WTC11 (cell line): ENCODE measurements at regions not wholly inside any gene's neighbourhood (a gene's known extent, or its start where the extent isn't known, plus 50 kb on each side); places are given as distances from the start of the nearest gene placed in this dataset.

ENCODE experiments used
- ATF3 ChIP-seq: sonication (generic); formaldehyde crosslinking; conservative IDR thresholded peaks from 2 replicates; pipeline ENCODE4 v1.8.1; 2022; ENCODE audit warnings: mild to moderate bottlenecking, missing genetic modification reagents
- CTCF ChIP-seq: fragments of 200-600 bp; IDR thresholded peaks from 2 replicates; pipeline ENCODE4 v1.8.0; 2022; ENCODE audit warnings: antibody characterized with exemption
- E2F4 ChIP-seq: sonication (generic); formaldehyde crosslinking; IDR thresholded peaks from 2 replicates; pipeline ENCODE4 v1.8.1; 2022; ENCODE audit warnings: low read depth, mild to moderate bottlenecking, moderate library complexity, missing genetic modification reagents, borderline replicate concordance
- ETV6 ChIP-seq: sonication (generic); formaldehyde crosslinking; IDR thresholded peaks from 2 replicates; pipeline ENCODE4 v1.8.1; 2022; ENCODE audit warnings: mild to moderate bottlenecking, missing genetic modification reagents
- HMGXB4 ChIP-seq: sonication (generic); formaldehyde crosslinking; IDR thresholded peaks from 2 replicates; pipeline ENCODE4 v1.8.1; 2023; ENCODE audit warnings: mild to moderate bottlenecking, moderate library complexity, missing genetic modification reagents
- IRF2 ChIP-seq: sonication (generic); formaldehyde crosslinking; IDR thresholded peaks from 2 replicates; pipeline ENCODE4 v1.8.0; 2022; ENCODE audit warnings: low read depth, missing genetic modification reagents, borderline replicate concordance
- MAX ChIP-seq: sonication (generic); formaldehyde crosslinking; IDR thresholded peaks from 2 replicates; pipeline ENCODE4 v1.8.0; 2022; ENCODE audit warnings: mild to moderate bottlenecking, missing genetic modification reagents
- MLX ChIP-seq: sonication (generic); formaldehyde crosslinking; IDR thresholded peaks from 2 replicates; pipeline ENCODE4 v1.8.1; 2023; ENCODE audit warnings: mild to moderate bottlenecking, missing genetic modification reagents, moderate library complexity
- RORB ChIP-seq: fragments of 250-450 bp; sonication (Bioruptor Pico); IDR thresholded peaks from 2 replicates; pipeline ENCODE4 v1.9.0; 2021; ENCODE audit warnings: mild to moderate bottlenecking
- SP1 ChIP-seq: sonication (generic); formaldehyde crosslinking; conservative IDR thresholded peaks from 2 replicates; pipeline ENCODE4 v1.8.1; 2022; ENCODE audit warnings: missing genetic modification reagents
- TEAD1 ChIP-seq: sonication (generic); formaldehyde crosslinking; IDR thresholded peaks from 2 replicates; pipeline ENCODE4 v1.8.0; 2022; ENCODE audit warnings: mild to moderate bottlenecking, missing genetic modification reagents
- USF1 ChIP-seq: sonication (generic); formaldehyde crosslinking; IDR thresholded peaks from 2 replicates; pipeline ENCODE4 v1.8.0; 2022; ENCODE audit warnings: mild to moderate bottlenecking, missing genetic modification reagents
- ZNF416 ChIP-seq: fragments of 250-450 bp; sonication (Bioruptor Pico); IDR thresholded peaks from 2 replicates; pipeline ENCODE4 v1.9.0; 2021; ENCODE audit warnings: mild to moderate bottlenecking, inconsistent platforms
- ZNF532 ChIP-seq: fragments of 250-450 bp; sonication (Bioruptor Pico); IDR thresholded peaks from 2 replicates; pipeline ENCODE4 v1.9.0; 2021; ENCODE audit warnings: mild to moderate bottlenecking, borderline replicate concordance

- TF ChIP-seq CTCF = no peak
- no peak for TF ChIP-seq HMGXB4 (CRISPR knock-in tag)
- TF ChIP-seq USF1 = no peak
- no peak for TF ChIP-seq TEAD1 (CRISPR knock-in tag)
- TF ChIP-seq MAX (CRISPR knock-in tag) = no peak
- TF ChIP-seq RORB = no peak
- TF ChIP-seq ETV6 (CRISPR knock-in tag) = no peak
- TF ChIP-seq MLX (CRISPR knock-in tag) = no peak
- TF ChIP-seq ZNF416 (CRISPR knock-in tag) = no peak
- no peak for TF ChIP-seq ZNF532 (CRISPR knock-in tag)
- no peak for TF ChIP-seq E2F4
- no peak for TF ChIP-seq IRF2 (CRISPR knock-in tag)
- no peak for TF ChIP-seq ATF3 (CRISPR knock-in tag)
- no peak for TF ChIP-seq SP1
Measured at GRCh38 chr2:225948903-225949302, 549.4 kb downstream of the NYAP2 start.
